CD8-positive, alpha-beta memory T cell (primary cell): ENCODE measurements at regions not wholly inside any gene's neighbourhood (a gene's known extent, or its start where the extent isn't known, plus 50 kb on each side); places are given as distances from the start of the nearest gene placed in this dataset.
A peak's percentile ranks its signal among the peaks of the same experiment; 100 is the strongest.
"Not testable (repeated sequence)": the region's sequence is repeated elsewhere in the genome, so short reads cannot be mapped to it uniquely, and the experiment has no call there.

ENCODE experiments used
- CTCF ChIA-PET: fragments of 350-600 bp; sonication (Branson Sonifier 250); formaldehyde crosslinking; loops from one replicate; lab custom pipeline; 2021; ENCODE audit warnings: antibody characterized with exemption; lab: Charles Lee
- POLR2A ChIA-PET: fragments of 350-600 bp; sonication (Branson Sonifier 250); formaldehyde crosslinking; loops from one replicate; lab custom pipeline; 2021; ENCODE audit warnings: antibody characterized with exemption; lab: Charles Lee
- DNase-seq, 5 donors: peaks; one replicate each; pipeline versions ENCODE4 v3.0.0 to v3.0.0-alpha.2; 2020 to 2022; ENCODE audit warnings: mixed read lengths in 1 of 5
- H3K27ac ChIP-seq: one replicate; pipeline ENCODE4 v1.7.0; 2013; ENCODE audit warnings: low read depth, mild to moderate bottlenecking, low read length, moderate library complexity
- H3K27me3 ChIP-seq: 2 replicates; pipeline ENCODE4 v1.7.0; 2013; ENCODE audit warnings: low read length, mild to moderate bottlenecking; ENCODE audit not compliant: insufficient read depth, poor library complexity, severe bottlenecking
- H3K36me3 ChIP-seq: 2 replicates; pipeline ENCODE4 v1.7.0; 2013; ENCODE audit warnings: mild to moderate bottlenecking, low read length, moderate library complexity; ENCODE audit not compliant: insufficient read depth
- H3K4me1 ChIP-seq: 2 replicates; pipeline ENCODE4 v1.7.0; 2013; ENCODE audit warnings: mild to moderate bottlenecking, low read length, moderate library complexity; ENCODE audit not compliant: insufficient read depth
- H3K4me3 ChIP-seq: 2 replicates; pipeline ENCODE4 v1.7.0; 2013; ENCODE audit warnings: mild to moderate bottlenecking, low read length
- H3K9me3 ChIP-seq: 2 replicates; pipeline ENCODE4 v1.7.0; 2013; ENCODE audit warnings: mild to moderate bottlenecking, low read length
- H3K27ac Mint-ChIP-seq, 8 donors: one replicate each; pipeline ENCODE4 v1.8.0; 2020 to 2021; ENCODE audit warnings: mixed read lengths in 8 of 8, mild to moderate bottlenecking in 6 of 8, inconsistent platforms in 3 of 8, moderate library complexity in 3 of 8
- H3K27me3 Mint-ChIP-seq, 2 donors: one replicate each; pipeline ENCODE4 v1.8.0; 2020 to 2021; ENCODE audit warnings: mixed read lengths in 2 of 2, mild to moderate bottlenecking in 1 of 2, moderate library complexity in 1 of 2
- H3K36me3 Mint-ChIP-seq, 3 donors: one replicate each; pipeline ENCODE4 v1.8.0; 2020 to 2021; ENCODE audit warnings: mixed read lengths in 3 of 3, inconsistent platforms in 1 of 3, mild to moderate bottlenecking in 1 of 3
- H3K4me1 Mint-ChIP-seq, 3 donors: one replicate each; pipeline ENCODE4 v1.8.0; 2020 to 2021; ENCODE audit warnings: mixed read lengths in 3 of 3, inconsistent platforms in 1 of 3, mild to moderate bottlenecking in 1 of 3
- H3K4me3 Mint-ChIP-seq, 7 donors: one replicate each; pipeline ENCODE4 v1.8.0; 2020 to 2021; ENCODE audit warnings: mixed read lengths in 7 of 7, mild to moderate bottlenecking in 6 of 7, moderate library complexity in 4 of 7, inconsistent platforms in 2 of 7
- H3K9me3 Mint-ChIP-seq, 5 donors: one replicate each; pipeline ENCODE4 v1.8.0; 2020 to 2022; ENCODE audit warnings: mixed read lengths in 5 of 5, mild to moderate bottlenecking in 3 of 5, moderate library complexity in 2 of 5, inconsistent platforms in 1 of 5

DNA sequence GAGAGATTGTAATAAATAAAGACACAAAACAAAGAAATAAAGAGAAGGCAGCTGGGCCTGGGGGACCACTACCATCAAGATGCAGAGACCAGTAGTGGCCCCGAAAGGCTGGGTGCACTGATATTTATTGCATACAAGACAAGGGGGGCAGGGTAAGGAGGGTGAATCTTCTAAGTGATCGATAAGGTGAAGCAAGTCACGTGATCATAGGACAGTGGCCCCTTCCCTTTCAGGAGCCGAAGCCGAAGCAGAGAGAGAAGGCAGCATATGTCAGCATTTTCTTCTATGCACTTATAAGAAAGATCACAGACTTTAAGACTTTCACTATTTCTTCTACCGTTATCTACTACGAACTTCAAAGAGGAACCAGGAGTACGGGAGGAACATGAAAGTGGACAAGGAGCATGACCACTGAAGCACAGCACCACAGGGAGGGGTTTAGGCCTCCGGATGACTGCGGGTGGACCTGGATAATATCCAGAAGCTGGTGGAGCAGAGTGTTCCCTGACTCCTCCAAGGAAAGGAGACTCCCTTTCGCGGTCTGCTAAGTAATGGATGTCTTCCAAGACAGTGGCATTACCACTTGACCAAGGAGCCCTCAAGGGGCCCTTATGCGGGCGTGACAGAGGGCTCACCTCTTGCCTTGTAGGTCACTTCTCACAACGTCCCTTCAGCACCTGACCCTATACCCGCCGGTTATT lies 126.4 kb downstream of the RBM46 start:
- CTCF ChIA-PET, H3K9me3 Mint-ChIP-seq, H3K27ac ChIP-seq, DNase-seq, H3K4me1 Mint-ChIP-seq, H3K9me3 ChIP-seq, POLR2A ChIA-PET, H3K27me3 Mint-ChIP-seq, H3K4me3 ChIP-seq, H3K36me3 Mint-ChIP-seq, H3K4me1 ChIP-seq, H3K4me3 Mint-ChIP-seq, H3K27me3 ChIP-seq, H3K36me3 ChIP-seq: not testable (repeated sequence)
- peak overlapping the region in 1 of 8 donors; percentile 20 for H3K27ac Mint-ChIP-seq

- Histone ChIP-seq H3K27me3 (no peaks in the 10 kb centered on the region), H3K27ac (no peak overlapping the region), H3K36me3 (no peaks in the 10 kb centered on the region), H3K4me1 (no peaks in the 10 kb centered on the region), H3K4me3 (no peak overlapping the region), H3K9me3 (no peaks in the 10 kb centered on the region)
- Mint-ChIP-seq H3K27ac (no peak overlapping the region), H3K4me1 (no peaks in the 10 kb centered on the region), H3K36me3 (no peaks in the 10 kb centered on the region), H3K4me3 (no peak overlapping the region), H3K9me3 (no peaks in the 10 kb centered on the region), H3K27me3 (no peaks in the 10 kb centered on the region)
- no peak for DNase-seq
- ChIA-PET POLR2A (no interaction called here), CTCF (no interaction called here)
Observed at GRCh38 chr4:154908168-154908567, 127.1 kb downstream of the RBM46 start.

GRCh38 chr4:154911097-154911496 lies 130.0 kb downstream of the RBM46 start:
- POLR2A ChIA-PET = no interaction called here
- H3K27me3 ChIP-seq = no peaks in the 10 kb centered on the region
- H3K27ac ChIP-seq = no peak overlapping the region
- H3K27ac Mint-ChIP-seq = no peak overlapping the region
- no peaks in the 10 kb centered on the region for H3K27me3 Mint-ChIP-seq
- H3K4me1 ChIP-seq = no peaks in the 10 kb centered on the region
- no peaks in the 10 kb centered on the region for H3K36me3 Mint-ChIP-seq
- no peaks in the 10 kb centered on the region for H3K9me3 Mint-ChIP-seq
- no peaks in the 10 kb centered on the region for H3K9me3 ChIP-seq
- no peak overlapping the region for H3K4me3 ChIP-seq
- no peak overlapping the region for H3K4me3 Mint-ChIP-seq
- CTCF ChIA-PET = no interaction called here
- H3K4me1 Mint-ChIP-seq = no peaks in the 10 kb centered on the region
- DNase-seq = no peak
- H3K36me3 ChIP-seq = no peaks in the 10 kb centered on the region

DNA sequence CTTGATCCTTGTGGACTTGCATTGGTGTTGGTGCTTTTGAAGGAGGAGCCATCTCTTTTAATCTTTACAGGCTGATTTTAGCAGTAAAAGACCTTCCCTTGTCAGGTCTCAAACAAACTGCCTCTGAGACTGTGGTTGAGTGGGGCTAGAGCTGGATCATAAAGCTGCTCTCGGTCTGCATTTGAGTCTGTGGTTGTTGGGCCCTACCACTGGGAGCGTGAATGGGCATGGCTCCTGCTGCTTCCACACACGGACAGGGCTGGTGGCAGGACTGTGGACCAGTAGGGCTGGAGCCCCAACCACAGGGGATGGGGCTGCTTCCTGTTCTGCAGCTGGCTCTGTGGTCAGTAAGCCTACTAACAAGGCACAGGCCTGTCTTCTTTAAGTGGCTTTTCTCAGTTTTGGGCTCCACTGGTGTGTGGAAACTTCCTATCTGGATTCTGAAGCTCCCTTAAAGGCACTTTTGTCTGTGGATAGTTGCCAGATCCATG lies 130.6 kb downstream of the RBM46 start:
- Histone ChIP-seq H3K4me1 (no peaks in the 10 kb centered on the region), H3K27ac (no peak overlapping the region), H3K4me3 (no peak overlapping the region), H3K27me3 (no peaks in the 10 kb centered on the region), H3K36me3 (no peaks in the 10 kb centered on the region), H3K9me3 (no peaks in the 10 kb centered on the region)
- no peaks in the 10 kb centered on the region for H3K9me3 Mint-ChIP-seq
- H3K36me3 Mint-ChIP-seq = no peaks in the 10 kb centered on the region
- no peak overlapping the region for H3K4me3 Mint-ChIP-seq
- H3K27ac Mint-ChIP-seq = no peak overlapping the region
- ChIA-PET CTCF (no interaction called here), POLR2A (no interaction called here)
- no peaks in the 10 kb centered on the region for H3K27me3 Mint-ChIP-seq
- no peaks in the 10 kb centered on the region for H3K4me1 Mint-ChIP-seq
- no peak for DNase-seq

GRCh38 chr4:154916068-154916467 lies 135.0 kb downstream of the RBM46 start:
- DNase-seq = no peak
- H3K27me3 ChIP-seq = no peaks in the 10 kb centered on the region
- POLR2A ChIA-PET = no interaction called here
- Mint-ChIP-seq H3K27ac (no peak overlapping the region), H3K27me3 (peaks cover 0 to 1% of the 10 kb centered on the region in 2 donors), H3K4me1 (no peaks in the 10 kb centered on the region), H3K36me3 (no peaks in the 10 kb centered on the region), H3K9me3 (no peaks in the 10 kb centered on the region), H3K4me3 (no peak overlapping the region)
- no peak overlapping the region for H3K27ac ChIP-seq
- no peak overlapping the region for H3K4me3 ChIP-seq
- CTCF ChIA-PET = no interaction called here
- no peaks in the 10 kb centered on the region for H3K9me3 ChIP-seq
- no peaks in the 10 kb centered on the region for H3K36me3 ChIP-seq
- no peaks in the 10 kb centered on the region for H3K4me1 ChIP-seq

- peaks cover 4 to 13% (median 11%) of the 10 kb centered on the region in 5 donors for H3K9me3 Mint-ChIP-seq
- ChIA-PET POLR2A (no interaction called here), CTCF (no interaction called here)
- H3K4me3 Mint-ChIP-seq = no peak overlapping the region
- H3K36me3 Mint-ChIP-seq = no peaks in the 10 kb centered on the region
- H3K4me3 ChIP-seq = no peak overlapping the region
- no peak overlapping the region for H3K27ac Mint-ChIP-seq
- no peaks in the 10 kb centered on the region for H3K27me3 ChIP-seq
- H3K27ac ChIP-seq = no peak overlapping the region
- no peaks in the 10 kb centered on the region for H3K27me3 Mint-ChIP-seq
- no peaks in the 10 kb centered on the region for H3K4me1 ChIP-seq
- no peak for DNase-seq
- no peaks in the 10 kb centered on the region for H3K36me3 ChIP-seq
- H3K4me1 Mint-ChIP-seq = no peaks in the 10 kb centered on the region
- no peaks in the 10 kb centered on the region for H3K9me3 ChIP-seq
Observed at GRCh38 chr4:154927126-154927680, 146.1 kb downstream of the RBM46 start.

- H3K4me1 ChIP-seq = no peaks in the 10 kb centered on the region
- H3K27ac Mint-ChIP-seq = no peak overlapping the region
- peaks cover 4 to 16% (median 13%) of the 10 kb centered on the region in 5 donors for H3K9me3 Mint-ChIP-seq
- H3K4me3 ChIP-seq = no peak overlapping the region
- DNase-seq = no peak
- CTCF ChIA-PET = no interaction called here
- no peak overlapping the region for H3K4me3 Mint-ChIP-seq
- no peaks in the 10 kb centered on the region for H3K9me3 ChIP-seq
- POLR2A ChIA-PET = no interaction called here
- H3K36me3 Mint-ChIP-seq = no peaks in the 10 kb centered on the region
- no peak overlapping the region for H3K27ac ChIP-seq
- H3K36me3 ChIP-seq = no peaks in the 10 kb centered on the region
- no peaks in the 10 kb centered on the region for H3K27me3 ChIP-seq
- H3K4me1 Mint-ChIP-seq = no peaks in the 10 kb centered on the region
- H3K27me3 Mint-ChIP-seq = no peaks in the 10 kb centered on the region
Observed at GRCh38 chr4:154928640-154929257, 147.7 kb downstream of the RBM46 start.

GRCh38 chr4:154936873-154937272 lies 155.8 kb downstream of the RBM46 start:
- no peak overlapping the region for H3K27ac Mint-ChIP-seq
- no peak overlapping the region for H3K4me3 Mint-ChIP-seq
- no peak overlapping the region for H3K4me3 ChIP-seq
- POLR2A ChIA-PET = no interaction called here
- peaks cover 10 to 25% (median 16%) of the 10 kb centered on the region in 5 donors for H3K9me3 Mint-ChIP-seq
- H3K4me1 Mint-ChIP-seq = no peaks in the 10 kb centered on the region
- no peaks in the 10 kb centered on the region for H3K36me3 ChIP-seq
- no peaks in the 10 kb centered on the region for H3K36me3 Mint-ChIP-seq
- H3K4me1 ChIP-seq = no peaks in the 10 kb centered on the region
- H3K27me3 Mint-ChIP-seq = peaks cover 1 to 3% of the 10 kb centered on the region in 2 donors
- H3K9me3 ChIP-seq = no peaks in the 10 kb centered on the region
- no peak overlapping the region for H3K27ac ChIP-seq
- H3K27me3 ChIP-seq = no peaks in the 10 kb centered on the region
- CTCF ChIA-PET = no interaction called here
- no peak for DNase-seq
